ENCODE measurements at regions not wholly inside any gene's neighbourhood (a gene's known extent, or its start where the extent isn't known, plus 50 kb on each side); places are given as distances from the start of the nearest gene placed in this dataset.

- H3K36me3 ChIP-seq (ENCODE audit: low read depth, missing control alignments): no peaks in the 10 kb centered on the region
- intact Hi-C loops (cut with DNase I; ENCODE audit: low total_unique reads): no loop called here
- H3K27me3 ChIP-seq: no peaks in the 10 kb centered on the region
- H3K9me3 ChIP-seq: no peaks in the 10 kb centered on the region
- no peaks in the 10 kb centered on the region for H3K4me1 ChIP-seq
- H3K27ac ChIP-seq: no peak overlapping the region
- H3K4me3 ChIP-seq: no peak overlapping the region
- 81% methylated on average over 19 to 23 of the region's 23 CpGs for WGBS, 2 donors
- no peak for TF ChIP-seq POLR2A (IDR thresholded peaks at IDR 0.05)
- TF ChIP-seq CTCF (IDR thresholded peaks at IDR 0.05): no peak
- no peak for DNase-seq
Observed at GRCh38 chr10:131636841-131637724, 263.7 kb upstream of the PPP2R2D start.

GRCh38 chr10:131638049-131638879, 262.5 kb upstream of the PPP2R2D start:
- Histone ChIP-seq H3K27ac (no peak overlapping the region), H3K4me1 (no peaks in the 10 kb centered on the region), H3K27me3 (no peaks in the 10 kb centered on the region), H3K9me3 (no peaks in the 10 kb centered on the region), H3K36me3 (ENCODE audit: low read depth, missing control alignments) (no peaks in the 10 kb centered on the region), H3K4me3 (no peak overlapping the region)
- TF ChIP-seq CTCF (IDR thresholded peaks at IDR 0.05) (no peak), POLR2A (IDR thresholded peaks at IDR 0.05) (no peak)
- intact Hi-C loops (cut with DNase I; ENCODE audit: low total_unique reads): no loop called here
- DNase-seq: no peak
- 84 to 96% methylated on average over 11 to 14 of the region's 14 CpGs for WGBS, 2 donors

- H3K27ac ChIP-seq: no peak overlapping the region
- WGBS, 2 donors: 87 to 91% methylated on average over 4 of the region's 4 CpGs
- H3K4me3 ChIP-seq: no peak overlapping the region
- TF ChIP-seq CTCF (IDR thresholded peaks at IDR 0.05): no peak
- TF ChIP-seq POLR2A (IDR thresholded peaks at IDR 0.05): no peak
- intact Hi-C loops (cut with DNase I; ENCODE audit: low total_unique reads): no loop called here
- H3K9me3 ChIP-seq: no peaks in the 10 kb centered on the region
- DNase-seq: no peak
- H3K27me3 ChIP-seq: no peaks in the 10 kb centered on the region
- no peaks in the 10 kb centered on the region for H3K4me1 ChIP-seq
- no peaks in the 10 kb centered on the region for H3K36me3 ChIP-seq (ENCODE audit: low read depth, missing control alignments)
Observed at GRCh38 chr10:131638880-131639278, 261.9 kb upstream of the PPP2R2D start.

GRCh38 chr10:131640045-131640644, 260.7 kb upstream of the PPP2R2D start:
- H3K4me1 ChIP-seq: peaks cover 3% of the 10 kb centered on the region
- H3K36me3 ChIP-seq (ENCODE audit: low read depth, missing control alignments): no peaks in the 10 kb centered on the region
- no peak overlapping the region for H3K4me3 ChIP-seq
- no peak overlapping the region for H3K27ac ChIP-seq
- TF ChIP-seq CTCF (IDR thresholded peaks at IDR 0.05) (no peak), POLR2A (IDR thresholded peaks at IDR 0.05) (no peak)
- DNase-seq: no peak
- intact Hi-C loops (cut with DNase I; ENCODE audit: low total_unique reads): no loop called here
- H3K27me3 ChIP-seq: no peaks in the 10 kb centered on the region
- H3K9me3 ChIP-seq: no peaks in the 10 kb centered on the region
- WGBS, 2 donors: 88 to 94% methylated on average over 2 of the region's 2 CpGs

All from testis (tissue), 2 donors.